Peyer's patch (tissue), 4 donors: ENCODE measurements at regions not wholly inside any gene's neighbourhood (a gene's known extent, or its start where the extent isn't known, plus 50 kb on each side); places are given as distances from the start of the nearest gene placed in this dataset.

ENCODE experiments used
- DNase-seq, 3 donors: peaks; one replicate each; pipeline ENCODE4 v3.0.0-alpha.2; 2017 to 2019
- H3K27ac ChIP-seq, 4 donors: fragments of 200-600 bp; sonication (generic); one replicate each; pipeline ENCODE4 v1.5.1; 2016 to 2019
- H3K27me3 ChIP-seq, 2 donors: fragments of 200-600 bp; sonication (generic); one replicate each; pipeline ENCODE4 v1.5.1; 2019
- H3K36me3 ChIP-seq, 3 donors: fragments of 200-600 bp; sonication (generic); one replicate each; pipeline ENCODE4 v1.5.1; 2016 to 2019
- H3K4me1 ChIP-seq, 4 donors: fragments of 200-600 bp; sonication (generic); one replicate each; pipeline ENCODE4 v1.5.1; 2016 to 2019
- H3K4me3 ChIP-seq, 4 donors: fragments of 200-600 bp; sonication (generic); 1 replicate in 3 of 4; 2 replicates in 1 of 4; pipeline ENCODE4 v1.5.1; 2016 to 2019; ENCODE audit warnings: mild to moderate bottlenecking in 1 of 4
- H3K9me3 ChIP-seq, 4 donors: fragments of 200-600 bp; sonication (generic); one replicate each; pipeline ENCODE4 v1.5.1; 2016 to 2019; ENCODE audit warnings: mild to moderate bottlenecking in 1 of 4
- POLR2A ChIP-seq, 2 donors: fragments of 450-650 bp; IDR thresholded peaks; one replicate each; pipeline ENCODE4 v1.5.1; 2017; ENCODE audit warnings: antibody characterized with exemption in 2 of 2, mild to moderate bottlenecking in 2 of 2, moderate library complexity in 2 of 2
- TF ChIP-seq, protein P1 (sequence below), 6 experiments: fragments of 450-650 bp in 4 of 6; fragments of 200-600 bp in 2 of 6; sonication (generic) in 1 of 6; IDR thresholded peaks; one replicate each; pipeline ENCODE4 v1.5.1; 2017 to 2019; ENCODE audit warnings: antibody characterized with exemption in 6 of 6, mild to moderate bottlenecking in 3 of 6, moderate library complexity in 1 of 6

- H3K4me3 ChIP-seq = no peak overlapping the region
- no peaks in the 10 kb centered on the region for H3K9me3 ChIP-seq
- H3K4me1 ChIP-seq = no peaks in the 10 kb centered on the region
- no peak overlapping the region for H3K27ac ChIP-seq
- H3K36me3 ChIP-seq = no peaks in the 10 kb centered on the region
- TF ChIP-seq, protein P1, sequence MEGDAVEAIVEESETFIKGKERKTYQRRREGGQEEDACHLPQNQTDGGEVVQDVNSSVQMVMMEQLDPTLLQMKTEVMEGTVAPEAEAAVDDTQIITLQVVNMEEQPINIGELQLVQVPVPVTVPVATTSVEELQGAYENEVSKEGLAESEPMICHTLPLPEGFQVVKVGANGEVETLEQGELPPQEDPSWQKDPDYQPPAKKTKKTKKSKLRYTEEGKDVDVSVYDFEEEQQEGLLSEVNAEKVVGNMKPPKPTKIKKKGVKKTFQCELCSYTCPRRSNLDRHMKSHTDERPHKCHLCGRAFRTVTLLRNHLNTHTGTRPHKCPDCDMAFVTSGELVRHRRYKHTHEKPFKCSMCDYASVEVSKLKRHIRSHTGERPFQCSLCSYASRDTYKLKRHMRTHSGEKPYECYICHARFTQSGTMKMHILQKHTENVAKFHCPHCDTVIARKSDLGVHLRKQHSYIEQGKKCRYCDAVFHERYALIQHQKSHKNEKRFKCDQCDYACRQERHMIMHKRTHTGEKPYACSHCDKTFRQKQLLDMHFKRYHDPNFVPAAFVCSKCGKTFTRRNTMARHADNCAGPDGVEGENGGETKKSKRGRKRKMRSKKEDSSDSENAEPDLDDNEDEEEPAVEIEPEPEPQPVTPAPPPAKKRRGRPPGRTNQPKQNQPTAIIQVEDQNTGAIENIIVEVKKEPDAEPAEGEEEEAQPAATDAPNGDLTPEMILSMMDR (IDR thresholded peaks at IDR 0.05) = no peak
- no peak for TF ChIP-seq POLR2A (IDR thresholded peaks at IDR 0.05)
- DNase-seq = no peak
- no peaks in the 10 kb centered on the region for H3K27me3 ChIP-seq
Observed at GRCh38 chrX:43166874-43167273, 388.9 kb upstream of the PPP1R2C start.

DNA sequence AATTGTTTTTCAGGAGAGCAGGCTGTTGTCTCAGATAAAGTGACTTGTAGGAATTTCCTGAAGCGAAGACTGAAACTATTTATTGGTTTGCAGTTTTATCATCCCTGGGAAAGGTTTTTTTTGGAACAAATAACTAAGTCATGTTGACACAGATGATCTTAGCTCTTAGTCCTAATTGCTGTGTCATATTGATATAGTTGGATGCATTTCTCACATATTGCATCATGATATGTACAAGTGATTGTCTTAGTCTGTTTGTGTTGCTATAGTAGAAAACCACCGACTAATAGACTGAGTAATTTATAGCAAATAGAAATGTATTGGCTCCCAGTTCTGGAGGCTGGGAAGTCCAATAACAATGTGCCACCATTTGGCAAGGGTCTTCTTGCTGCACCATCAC is 397.5 kb upstream of the PPP1R2C start:
- Histone ChIP-seq H3K27ac (no peak overlapping the region), H3K27me3 (no peaks in the 10 kb centered on the region), H3K9me3 (no peaks in the 10 kb centered on the region), H3K4me1 (no peaks in the 10 kb centered on the region), H3K36me3 (no peaks in the 10 kb centered on the region), H3K4me3 (no peak overlapping the region)
- TF ChIP-seq, protein P1 (IDR thresholded peaks at IDR 0.05) = no peak
- no peak for TF ChIP-seq POLR2A (IDR thresholded peaks at IDR 0.05)
- DNase-seq = no peak

- Histone ChIP-seq H3K27me3 (no peaks in the 10 kb centered on the region), H3K4me3 (no peak overlapping the region), H3K27ac (no peak overlapping the region), H3K4me1 (no peaks in the 10 kb centered on the region), H3K9me3 (no peaks in the 10 kb centered on the region), H3K36me3 (no peaks in the 10 kb centered on the region)
- no peak for TF ChIP-seq POLR2A (IDR thresholded peaks at IDR 0.05)
- TF ChIP-seq, protein P1 (IDR thresholded peaks at IDR 0.05) = no peak
- DNase-seq = no peak
Observed at GRCh38 chrX:43176686-43177085, 398.7 kb upstream of the PPP1R2C start.

- TF ChIP-seq, protein P1 (IDR thresholded peaks at IDR 0.05) = no peak
- no peak for TF ChIP-seq POLR2A (IDR thresholded peaks at IDR 0.05)
- no peak for DNase-seq
- Histone ChIP-seq H3K4me3 (no peak overlapping the region), H3K9me3 (no peaks in the 10 kb centered on the region), H3K27me3 (no peaks in the 10 kb centered on the region), H3K4me1 (no peaks in the 10 kb centered on the region), H3K36me3 (no peaks in the 10 kb centered on the region), H3K27ac (no peak overlapping the region)
Observed at GRCh38 chrX:43188296-43188695, 410.3 kb upstream of the PPP1R2C start.

DNA sequence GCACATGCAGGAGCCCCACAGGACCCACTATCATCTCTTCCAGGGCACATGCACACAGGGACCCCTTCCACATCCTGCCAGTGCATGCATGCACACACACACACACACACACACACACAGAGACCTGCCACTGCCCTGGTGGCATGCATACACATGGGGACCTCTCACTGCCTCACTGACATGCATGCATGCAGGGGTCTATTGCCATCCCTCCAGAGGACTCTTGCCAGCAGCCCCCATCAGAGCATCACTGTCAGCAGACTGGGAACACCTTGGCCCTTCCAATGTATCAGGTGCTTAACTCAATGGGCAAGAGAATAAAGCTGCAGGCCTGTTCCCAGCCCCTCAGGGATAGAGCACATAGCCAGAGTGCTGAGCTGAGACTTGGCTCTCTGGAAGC is 433.6 kb upstream of the PPP1R2C start:
- no peaks in the 10 kb centered on the region for H3K27me3 ChIP-seq
- H3K27ac ChIP-seq = no peak overlapping the region
- peak in 1 of 3 donors; percentile 9 for DNase-seq
- H3K4me1 ChIP-seq = no peaks in the 10 kb centered on the region
- TF ChIP-seq, protein P1 (IDR thresholded peaks at IDR 0.05) = no peak
- TF ChIP-seq POLR2A (IDR thresholded peaks at IDR 0.05) = no peak
- H3K9me3 ChIP-seq = no peaks in the 10 kb centered on the region
- no peak overlapping the region for H3K4me3 ChIP-seq
- H3K36me3 ChIP-seq = no peaks in the 10 kb centered on the region

DNA sequence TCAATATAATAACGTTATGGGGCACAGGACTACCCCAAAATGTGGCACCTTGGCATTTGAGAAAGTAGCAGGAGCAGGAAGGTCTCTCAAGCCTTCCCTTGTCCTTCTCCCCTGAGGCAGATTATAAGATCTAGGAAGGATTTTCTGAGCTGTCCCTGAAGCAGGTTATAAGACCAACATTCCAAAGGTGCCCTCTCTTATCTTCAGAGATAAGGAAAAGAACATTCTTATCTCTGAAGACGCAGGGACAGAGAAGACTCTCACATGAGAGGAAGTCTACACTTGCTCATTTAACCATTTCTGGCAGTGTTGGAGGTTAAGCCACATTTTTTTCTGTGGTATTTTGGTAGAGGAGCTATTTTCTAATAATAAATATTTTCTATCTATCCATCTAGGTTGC is 437.9 kb upstream of the MAOA start:
- Histone ChIP-seq H3K9me3 (no peaks in the 10 kb centered on the region), H3K4me1 (no peaks in the 10 kb centered on the region), H3K27ac (peak overlapping the region in 2 of 4 donors; percentile 15 to 22), H3K27me3 (no peaks in the 10 kb centered on the region), H3K4me3 (no peak overlapping the region), H3K36me3 (no peaks in the 10 kb centered on the region)
- no peak for DNase-seq
- TF ChIP-seq, protein P1 (IDR thresholded peaks at IDR 0.05) = no peak
- TF ChIP-seq POLR2A (IDR thresholded peaks at IDR 0.05) = no peak
